SK-N-SH treated with all-trans-retinoic acid at 6 μM for 48 hours (cell line): ENCODE measurements at regions not wholly inside any gene's neighbourhood (a gene's known extent, or its start where the extent isn't known, plus 50 kb on each side); places are given as distances from the start of the nearest gene placed in this dataset.

Experiments used
- SNAI2 ChIP-seq: fragments of 250-450 bp; sonication (Bioruptor Pico); IDR thresholded peaks from 2 replicates; pipeline ENCODE4 v1.5.0; 2020; ENCODE audit warnings: mild to moderate bottlenecking, moderate library complexity
- TCF4 ChIP-seq: fragments of 250-450 bp; sonication (Bioruptor Pico); IDR thresholded peaks from 2 replicates; pipeline ENCODE4 v1.8.0; 2021; ENCODE audit warnings: mild to moderate bottlenecking, moderate library complexity, borderline replicate concordance

DNA sequence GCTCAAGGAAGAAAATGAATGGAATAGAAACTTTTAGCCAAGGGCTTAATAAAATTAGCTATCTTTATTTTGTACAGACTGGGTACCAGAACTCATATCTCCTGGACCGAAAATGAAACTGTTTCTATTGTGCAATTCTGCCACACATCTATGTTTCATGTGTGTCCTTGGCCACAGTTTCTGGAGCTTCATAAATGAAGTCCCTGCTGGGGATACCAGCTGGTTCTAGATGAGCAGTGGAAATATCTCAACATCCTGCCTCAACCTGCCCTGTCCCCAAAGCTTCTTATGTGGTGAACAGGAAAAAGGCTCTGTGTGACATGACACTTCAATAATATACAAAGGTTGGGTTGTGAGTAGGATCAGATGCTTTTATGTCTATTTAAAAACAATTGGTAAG, 310.1 kb upstream of the SORCS1 start:
- no peak for TF ChIP-seq TCF4 (CRISPR knock-in tag)
- no peak for TF ChIP-seq SNAI2
